Keratinocyte (primary cell): ENCODE measurements at regions not wholly inside any gene's neighbourhood (a gene's known extent, or its start where the extent isn't known, plus 50 kb on each side); places are given as distances from the start of the nearest gene placed in this dataset.

Experiments
- DNase-seq: peaks from one replicate; pipeline ENCODE4 v3.0.0-alpha.2; 2011; ENCODE audit warnings: low read depth, missing footprints, low spot score
- FAIRE-seq: peaks from 2 replicates; lab custom pipeline; 2011; peaks lifted over from hg19 to GRCh38; lab: Jason Lieb, UNC
- H2AFZ ChIP-seq: 2 replicates; pipeline ENCODE4 v1.6.0; 2012; ENCODE audit warnings: low read length, control low read depth, inconsistent platforms; ENCODE audit not compliant: control insufficient read depth
- H3K27ac ChIP-seq: 2 replicates; pipeline ENCODE4 v1.5.1; 2011; ENCODE audit warnings: low read length; ENCODE audit not compliant: control insufficient read depth, insufficient read depth
- H3K27me3 ChIP-seq: 3 replicates; pipeline ENCODE4 v1.6.0; 2011; ENCODE audit warnings: low read length; ENCODE audit not compliant: control insufficient read depth, insufficient read depth; ENCODE audit errors: extremely low read depth
- H3K36me3 ChIP-seq, 2 experiments: 2 replicates in 1 of 2; 3 replicates in 1 of 2; pipeline ENCODE4 v1.5.1; 2011; ENCODE audit warnings: low read length in 2 of 2, mild to moderate bottlenecking in 1 of 2; ENCODE audit not compliant: control insufficient read depth in 2 of 2, insufficient read depth in 2 of 2; ENCODE audit errors: extremely low read depth in 1 of 2
- H3K4me1 ChIP-seq: 3 replicates; pipeline ENCODE4 v1.5.1; 2011; ENCODE audit warnings: low read length; ENCODE audit not compliant: control insufficient read depth, insufficient read depth; ENCODE audit errors: extremely low read depth
- H3K4me2 ChIP-seq: 3 replicates; pipeline ENCODE4 v1.6.0; 2011; ENCODE audit warnings: low read depth, low read length; ENCODE audit not compliant: control insufficient read depth, insufficient read depth; ENCODE audit errors: extremely low read depth
- H3K4me3 ChIP-seq, 3 experiments: fragments of 200-600 bp in 1 of 3; sonication (generic) in 1 of 3; 2 replicates in 2 of 3; 3 replicates in 1 of 3; pipeline ENCODE4 v1.5.1; 2011 to 2016; ENCODE audit warnings: low read length in 3 of 3, mild to moderate bottlenecking in 3 of 3, control low read depth in 2 of 3, inconsistent platforms in 1 of 3, low read depth in 1 of 3, mixed read lengths in 1 of 3, mixed run types in 1 of 3, moderate library complexity in 1 of 3; ENCODE audit not compliant: control insufficient read depth in 2 of 3, insufficient read depth in 2 of 3; ENCODE audit errors: extremely low read depth in 1 of 3
- H3K79me2 ChIP-seq: 2 replicates; pipeline ENCODE4 v1.6.0; 2012; ENCODE audit warnings: low read length; ENCODE audit not compliant: control insufficient read depth, insufficient read depth
- H3K9ac ChIP-seq: 3 replicates; pipeline ENCODE4 v1.6.0; 2011; ENCODE audit warnings: low read length; ENCODE audit not compliant: control insufficient read depth, insufficient read depth; ENCODE audit errors: extremely low read depth
- H3K9me1 ChIP-seq: 3 replicates; pipeline ENCODE4 v1.6.0; 2011; ENCODE audit warnings: low read length; ENCODE audit not compliant: control insufficient read depth, insufficient read depth; ENCODE audit errors: extremely low read depth
- H3K9me3 ChIP-seq: 2 replicates; pipeline ENCODE4 v1.5.1; 2012; ENCODE audit warnings: low read depth, low read length; ENCODE audit not compliant: control insufficient read depth
- H4K20me1 ChIP-seq: 3 replicates; pipeline ENCODE4 v1.6.0; 2011; ENCODE audit warnings: low read length; ENCODE audit not compliant: control insufficient read depth, insufficient read depth; ENCODE audit errors: extremely low read depth
- EZH2 ChIP-seq: IDR thresholded peaks from one replicate; pipeline ENCODE4 v1.6.1; 2012; ENCODE audit warnings: inconsistent platforms, mild to moderate bottlenecking, low read length, moderate library complexity
- dilution Hi-C: fragments of 300-500 bp; cut with MboI; formaldehyde crosslinking; loops from one replicate; pipeline ENCODE4 v1.7.0; 2020; ENCODE audit warnings: low sequenced_read_pairs; ENCODE audit not compliant: extremely low pct_ligation_motif_present
- TF ChIP-seq, protein P1 (sequence below), 3 experiments: IDR thresholded peaks in 1 of 3; conservative IDR thresholded peaks in 1 of 3; optimal IDR thresholded peaks in 1 of 3; 2 replicates in 2 of 3; 3 replicates in 1 of 3; pipeline versions ENCODE3 to v1.5.1; 2011; ENCODE audit warnings: low read length in 3 of 3, mild to moderate bottlenecking in 3 of 3, moderate library complexity in 2 of 3, control low read depth in 1 of 3, inconsistent platforms in 1 of 3; ENCODE audit not compliant: insufficient read depth in 2 of 3; ENCODE audit errors: extremely low read depth in 1 of 3

DNA sequence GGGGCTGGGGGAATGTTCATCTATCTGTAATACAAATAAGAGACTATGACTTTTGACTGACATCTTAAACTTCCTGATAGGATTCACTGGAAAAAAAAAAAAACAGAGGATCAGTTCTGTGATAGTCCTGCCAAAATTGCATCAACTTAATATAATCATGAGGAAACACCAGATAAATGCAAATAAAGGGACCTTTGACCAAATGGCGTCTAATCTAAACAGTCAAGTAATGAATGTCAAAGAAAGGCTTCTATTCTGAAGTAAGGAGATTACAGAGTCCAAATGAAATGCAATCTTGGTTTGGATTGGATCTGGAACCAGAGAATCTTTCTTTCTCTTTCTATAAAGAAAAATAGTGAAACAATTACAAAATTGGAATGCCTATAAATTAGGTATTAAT is 513.4 kb downstream of the KCNT2 start:
- H3K36me3 ChIP-seq = no peaks in the 10 kb centered on the region

DNA sequence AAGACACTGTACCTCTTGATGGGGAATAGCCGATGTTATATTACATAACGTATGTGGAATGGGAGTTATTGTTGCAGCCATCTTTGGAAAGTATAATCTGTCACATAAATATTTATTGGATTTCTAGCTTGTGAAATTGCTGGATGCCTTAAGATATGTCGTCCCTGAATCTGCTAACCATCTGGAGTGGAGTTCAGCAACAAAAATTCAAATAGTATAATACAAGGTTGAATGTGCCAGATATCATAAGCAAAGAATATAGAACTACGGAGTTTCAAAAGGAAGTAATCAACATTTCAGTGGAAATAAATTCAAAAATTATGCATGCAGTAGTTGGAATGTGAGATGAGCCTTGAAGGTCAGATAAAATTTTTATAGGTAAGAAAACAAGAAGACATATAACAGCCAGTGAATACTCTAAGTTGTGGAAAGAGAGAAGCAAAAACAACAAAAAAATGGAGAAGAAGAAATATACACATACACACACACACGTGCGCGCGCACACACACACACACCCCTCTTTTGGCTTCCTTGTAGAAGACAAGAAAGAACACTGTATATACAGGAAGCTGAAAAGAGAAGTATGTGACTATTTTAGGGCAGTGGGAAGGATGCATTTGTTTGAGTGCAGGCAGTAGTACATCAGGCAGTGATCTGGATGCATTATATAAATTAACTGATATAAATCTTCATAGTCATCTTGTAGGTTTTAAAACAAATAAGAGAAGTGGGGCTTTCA is 516.7 kb downstream of the KCNT2 start:
- no peak for TF ChIP-seq EZH2
- TF ChIP-seq, protein P1, sequence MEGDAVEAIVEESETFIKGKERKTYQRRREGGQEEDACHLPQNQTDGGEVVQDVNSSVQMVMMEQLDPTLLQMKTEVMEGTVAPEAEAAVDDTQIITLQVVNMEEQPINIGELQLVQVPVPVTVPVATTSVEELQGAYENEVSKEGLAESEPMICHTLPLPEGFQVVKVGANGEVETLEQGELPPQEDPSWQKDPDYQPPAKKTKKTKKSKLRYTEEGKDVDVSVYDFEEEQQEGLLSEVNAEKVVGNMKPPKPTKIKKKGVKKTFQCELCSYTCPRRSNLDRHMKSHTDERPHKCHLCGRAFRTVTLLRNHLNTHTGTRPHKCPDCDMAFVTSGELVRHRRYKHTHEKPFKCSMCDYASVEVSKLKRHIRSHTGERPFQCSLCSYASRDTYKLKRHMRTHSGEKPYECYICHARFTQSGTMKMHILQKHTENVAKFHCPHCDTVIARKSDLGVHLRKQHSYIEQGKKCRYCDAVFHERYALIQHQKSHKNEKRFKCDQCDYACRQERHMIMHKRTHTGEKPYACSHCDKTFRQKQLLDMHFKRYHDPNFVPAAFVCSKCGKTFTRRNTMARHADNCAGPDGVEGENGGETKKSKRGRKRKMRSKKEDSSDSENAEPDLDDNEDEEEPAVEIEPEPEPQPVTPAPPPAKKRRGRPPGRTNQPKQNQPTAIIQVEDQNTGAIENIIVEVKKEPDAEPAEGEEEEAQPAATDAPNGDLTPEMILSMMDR (optimal IDR thresholded peaks at IDR 0.05 in 1 of 3, IDR thresholded peaks at IDR 0.05 in 1 of 3, conservative IDR thresholded peaks at IDR 0.05 in 1 of 3; ENCODE audit: extremely low read depth in 1 of 3, insufficient read depth in 2 of 3, low read length in 3 of 3) = no peak
- H3K4me1 ChIP-seq = no peaks in the 10 kb centered on the region
- H3K4me2 ChIP-seq = no peak overlapping the region
- dilution Hi-C loops = no loop called here
- FAIRE-seq (no peak), DNase-seq (no peak)
- H4K20me1 ChIP-seq = no peaks in the 10 kb centered on the region
- no peak overlapping the region for H3K4me3 ChIP-seq
- H2AFZ ChIP-seq = no peak overlapping the region
- no peak overlapping the region for H3K9ac ChIP-seq
- H3K27ac ChIP-seq = no peak overlapping the region
- H3K27me3 ChIP-seq = no peaks in the 10 kb centered on the region
- no peaks in the 10 kb centered on the region for H3K36me3 ChIP-seq
- no peaks in the 10 kb centered on the region for H3K79me2 ChIP-seq
- no peaks in the 10 kb centered on the region for H3K9me3 ChIP-seq
- no peaks in the 10 kb centered on the region for H3K9me1 ChIP-seq

More for the DNA sequence above, 513.4 kb downstream of the KCNT2 start:
- dilution Hi-C loops = no loop called here
- FAIRE-seq (no peak), DNase-seq (no peak)
- no peak overlapping the region for H3K4me3 ChIP-seq
- no peaks in the 10 kb centered on the region for H3K9me1 ChIP-seq
- H3K9ac ChIP-seq = no peak overlapping the region
- H2AFZ ChIP-seq = no peak overlapping the region
- no peaks in the 10 kb centered on the region for H4K20me1 ChIP-seq
- H3K79me2 ChIP-seq = no peaks in the 10 kb centered on the region
- TF ChIP-seq, protein P1 (optimal IDR thresholded peaks at IDR 0.05 in 1 of 3, IDR thresholded peaks at IDR 0.05 in 1 of 3, conservative IDR thresholded peaks at IDR 0.05 in 1 of 3; ENCODE audit: extremely low read depth in 1 of 3, insufficient read depth in 2 of 3, low read length in 3 of 3) = no peak
- no peak for TF ChIP-seq EZH2
- no peaks in the 10 kb centered on the region for H3K27me3 ChIP-seq
- H3K27ac ChIP-seq = no peak overlapping the region
- H3K4me2 ChIP-seq = no peak overlapping the region
- H3K9me3 ChIP-seq = no peaks in the 10 kb centered on the region
- H3K4me1 ChIP-seq = no peaks in the 10 kb centered on the region
